Ectodermal cell (in vitro differentiated cells): ENCODE measurements at regions not wholly inside any gene's neighbourhood (a gene's known extent, or its start where the extent isn't known, plus 50 kb on each side); places are given as distances from the start of the nearest gene placed in this dataset.

Source experiments
- H3K27ac ChIP-seq: 2 replicates; pipeline ENCODE4 v1.7.0; 2013; ENCODE audit warnings: mild to moderate bottlenecking, low read depth, low read length; ENCODE audit not compliant: insufficient read depth, poor library complexity, severe bottlenecking
- H3K27me3 ChIP-seq: 2 replicates; pipeline ENCODE4 v1.7.0; 2013; ENCODE audit warnings: mild to moderate bottlenecking, low read length; ENCODE audit not compliant: insufficient read depth, control insufficient read depth, poor library complexity, severe bottlenecking
- H3K36me3 ChIP-seq: one replicate; pipeline ENCODE4 v1.7.0; 2013; ENCODE audit warnings: low read length; ENCODE audit not compliant: control insufficient read depth, insufficient read depth
- H3K4me1 ChIP-seq: one replicate; pipeline ENCODE4 v1.7.0; 2013; ENCODE audit warnings: low read length; ENCODE audit not compliant: control insufficient read depth, insufficient read depth
- H3K4me3 ChIP-seq: 2 replicates; pipeline ENCODE4 v1.7.0; 2013; ENCODE audit warnings: low read depth, low read length, control low read depth; ENCODE audit not compliant: insufficient read depth
- H3K9me3 ChIP-seq: 2 replicates; pipeline ENCODE4 v1.7.0; 2013; ENCODE audit warnings: mild to moderate bottlenecking, low read length, moderate library complexity; ENCODE audit not compliant: control insufficient read depth
- WGBS, 2 experiments: methylation state at CpG; one replicate each; pipeline ENCODE4 v1.1.7; 2013; ENCODE audit warnings: missing lambda C conversion rate in 2 of 2; 5-methylcytosine and 5-hydroxymethylcytosine counted together

DNA sequence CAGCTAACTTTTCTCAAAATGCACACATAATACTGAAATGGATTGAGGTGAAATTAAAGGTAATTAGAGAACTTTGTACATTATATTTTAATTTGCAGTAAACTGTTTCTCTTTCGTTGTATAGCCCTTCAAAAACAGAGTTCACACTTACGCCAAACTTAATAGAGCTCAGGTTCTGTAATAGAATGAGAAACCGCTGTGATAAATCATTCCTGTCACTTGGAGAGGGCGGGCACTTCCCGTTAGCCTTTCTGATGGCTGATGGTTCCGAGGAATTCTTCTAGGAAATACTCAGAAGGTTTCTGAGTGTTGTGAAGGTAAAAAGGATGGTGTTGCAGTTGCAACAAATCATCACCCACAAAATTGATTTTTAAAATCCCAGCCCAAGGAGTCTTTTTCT lies 155.8 kb upstream of the ALKAL2 start:
- no peaks in the 10 kb centered on the region for H3K9me3 ChIP-seq
- H3K36me3 ChIP-seq: no peaks in the 10 kb centered on the region
- WGBS, 2 experiments: 87 to 90% methylated on average over 6 of the region's 6 CpGs
- peaks cover 19% of the 10 kb centered on the region for H3K4me1 ChIP-seq
- H3K27ac ChIP-seq: no peak overlapping the region
- H3K27me3 ChIP-seq: peaks cover 4% of the 10 kb centered on the region
- H3K4me3 ChIP-seq: no peak overlapping the region

DNA sequence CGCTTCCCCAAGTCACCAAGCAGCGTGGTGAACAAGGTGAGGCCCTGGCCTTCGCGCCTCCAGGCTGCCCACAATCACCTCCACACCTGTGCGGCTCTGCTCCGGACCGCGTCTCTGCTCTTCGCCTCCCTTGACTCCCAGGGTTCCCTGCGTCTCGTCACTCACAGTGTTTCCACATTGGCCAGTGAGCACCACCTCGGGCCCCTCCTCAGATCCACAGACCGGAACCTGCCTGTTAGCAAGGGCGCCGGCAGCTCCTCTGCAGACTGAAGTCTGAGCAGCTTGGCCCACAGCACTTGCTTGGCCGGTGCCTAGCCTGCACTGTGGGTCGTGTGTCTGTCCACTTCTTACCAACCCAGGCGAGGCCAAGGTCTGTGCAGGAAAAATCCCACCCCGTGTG lies 155.3 kb upstream of the ALKAL2 start:
- Histone ChIP-seq H3K27ac (no peak overlapping the region), H3K9me3 (no peaks in the 10 kb centered on the region), H3K4me1 (peaks cover 18% of the 10 kb centered on the region), H3K27me3 (peaks cover 4% of the 10 kb centered on the region), H3K36me3 (no peaks in the 10 kb centered on the region), H3K4me3 (no peak overlapping the region)
- WGBS, 2 experiments: 94 to 95% methylated on average over 19 of the region's 19 CpGs

DNA sequence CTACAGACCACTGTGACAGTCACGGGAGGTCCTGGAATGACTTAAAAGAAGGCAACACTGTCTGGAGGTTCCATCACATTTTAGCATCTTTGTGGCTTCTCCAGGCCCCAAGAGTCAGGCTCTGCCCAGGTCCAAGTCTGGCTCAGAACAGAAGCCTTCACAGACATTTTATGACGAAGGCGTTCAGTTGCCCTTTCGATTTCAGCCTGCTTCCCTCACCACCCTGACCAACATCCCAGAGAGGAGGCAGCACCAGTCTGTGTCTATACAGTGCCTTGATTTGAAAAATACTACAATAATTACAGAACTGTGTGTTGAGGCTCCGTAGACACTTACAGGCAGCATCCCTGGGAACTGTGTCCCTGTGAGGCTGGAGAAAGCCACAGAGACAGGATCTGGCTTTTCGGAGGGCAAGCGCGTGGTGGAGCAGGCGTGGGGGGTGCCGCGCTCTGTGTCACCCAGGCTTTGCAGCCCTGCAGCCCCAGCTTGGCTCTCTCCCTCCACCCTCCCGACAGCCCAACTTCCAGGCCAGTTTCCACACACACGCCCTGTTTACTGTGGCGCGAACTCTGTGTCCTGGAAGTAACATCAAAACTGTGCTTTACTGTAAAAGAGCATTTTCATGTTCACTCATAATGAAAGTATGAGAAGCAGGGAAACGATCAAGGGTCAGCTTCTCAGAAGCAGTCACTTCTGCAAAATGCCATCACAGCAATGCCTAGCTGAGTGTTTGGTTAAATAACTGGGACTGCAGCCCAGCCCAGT lies 153.5 kb upstream of the ALKAL2 start:
- 96% methylated on average over 16 of the region's 16 CpGs for WGBS, 2 experiments
- Histone ChIP-seq H3K4me1 (peaks cover 3% of the 10 kb centered on the region), H3K4me3 (no peak overlapping the region), H3K27ac (no peak overlapping the region), H3K9me3 (no peaks in the 10 kb centered on the region), H3K36me3 (no peaks in the 10 kb centered on the region), H3K27me3 (peaks cover 4% of the 10 kb centered on the region)

DNA sequence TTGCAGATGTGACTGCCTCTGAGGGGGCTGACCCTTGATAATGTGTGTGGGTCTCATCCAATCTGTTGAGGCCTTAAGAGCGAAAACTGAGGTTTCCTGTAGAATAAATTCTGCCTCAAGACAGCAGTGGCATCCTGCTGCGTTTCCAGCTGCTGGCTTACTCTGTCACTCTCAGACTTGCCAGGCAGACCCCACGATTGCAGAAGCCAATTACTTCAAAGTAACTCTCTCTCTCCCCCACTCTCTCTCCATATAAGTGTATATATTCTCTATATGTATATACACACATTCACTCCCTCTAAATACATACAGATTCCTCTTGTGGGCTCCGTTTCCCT lies 152.5 kb upstream of the ALKAL2 start:
- no peak overlapping the region for H3K27ac ChIP-seq
- H3K4me1 ChIP-seq: no peaks in the 10 kb centered on the region
- 86 to 93% methylated on average over 4 of the region's 4 CpGs for WGBS, 2 experiments
- H3K36me3 ChIP-seq: no peaks in the 10 kb centered on the region
- no peaks in the 10 kb centered on the region for H3K9me3 ChIP-seq
- H3K27me3 ChIP-seq: no peaks in the 10 kb centered on the region
- H3K4me3 ChIP-seq: no peak overlapping the region

DNA sequence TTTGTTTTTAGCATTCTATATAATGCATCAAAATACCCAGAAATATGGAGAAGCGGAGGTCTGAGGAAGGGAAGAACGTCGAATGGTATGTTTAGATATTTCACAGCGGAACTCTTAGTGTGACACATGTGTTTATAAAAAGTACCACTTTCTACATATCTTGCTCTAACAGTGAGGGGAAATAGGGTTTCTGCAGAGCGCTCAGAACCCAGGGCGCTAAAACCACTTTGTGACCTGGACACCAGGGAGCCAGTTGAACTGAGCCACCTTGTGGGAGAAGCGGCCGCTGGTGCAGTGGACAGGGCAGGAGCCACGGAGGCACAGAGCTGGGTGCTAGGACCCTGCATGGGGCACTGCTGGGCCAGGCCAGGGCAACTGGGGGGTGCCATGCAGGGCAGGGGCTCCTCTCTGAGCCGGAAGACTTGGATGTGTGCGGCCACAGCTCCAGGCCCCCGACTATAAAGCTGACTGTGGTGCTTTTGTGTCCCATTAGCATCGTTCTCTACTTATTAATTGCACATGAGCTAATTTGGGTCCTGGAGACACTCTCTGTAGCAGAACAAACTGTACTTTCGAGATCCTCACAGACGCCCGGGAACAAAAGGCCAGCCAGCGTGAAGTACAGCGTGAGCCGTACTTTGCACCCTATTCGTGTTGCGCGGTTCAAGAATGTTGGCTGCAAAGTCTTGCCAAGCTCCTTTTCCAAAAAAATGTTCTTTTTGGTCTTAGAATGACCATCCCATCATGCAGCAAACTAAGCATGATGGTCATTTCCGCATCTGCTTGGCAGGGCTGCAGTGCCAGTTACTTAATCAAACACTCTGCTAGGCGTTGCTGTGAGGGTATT lies 151.9 kb upstream of the ALKAL2 start:
- Histone ChIP-seq H3K4me3 (no peak overlapping the region), H3K27ac (no peak overlapping the region), H3K36me3 (no peaks in the 10 kb centered on the region), H3K9me3 (no peaks in the 10 kb centered on the region), H3K27me3 (no peaks in the 10 kb centered on the region), H3K4me1 (no peaks in the 10 kb centered on the region)
- WGBS, 2 experiments: 93 to 95% methylated on average over 23 to 24 of the region's 24 CpGs

DNA sequence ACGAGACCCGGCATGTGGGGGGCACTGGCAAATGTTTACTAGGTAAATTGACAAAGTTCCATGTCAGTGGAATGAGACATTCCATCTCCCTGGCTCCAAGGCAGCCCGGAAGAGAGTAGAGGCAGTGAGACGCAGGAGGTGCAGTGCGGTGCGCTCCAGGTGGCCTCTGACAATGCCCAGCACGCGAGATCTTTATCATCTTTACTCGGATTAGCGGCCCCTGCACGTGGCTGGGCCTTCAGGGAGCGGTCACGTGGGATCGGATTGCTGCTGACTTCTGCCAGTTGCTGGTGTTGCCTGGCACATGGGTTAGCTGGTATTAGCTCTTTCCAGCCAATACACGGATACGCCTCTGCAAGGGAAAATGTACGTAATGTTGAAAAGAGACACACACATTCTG lies 151.2 kb upstream of the ALKAL2 start:
- Histone ChIP-seq H3K27ac (no peak overlapping the region), H3K9me3 (no peaks in the 10 kb centered on the region), H3K4me3 (no peak overlapping the region), H3K4me1 (no peaks in the 10 kb centered on the region), H3K27me3 (no peaks in the 10 kb centered on the region), H3K36me3 (no peaks in the 10 kb centered on the region)
- WGBS, 2 experiments: 92 to 93% methylated on average over 17 of the region's 17 CpGs

DNA sequence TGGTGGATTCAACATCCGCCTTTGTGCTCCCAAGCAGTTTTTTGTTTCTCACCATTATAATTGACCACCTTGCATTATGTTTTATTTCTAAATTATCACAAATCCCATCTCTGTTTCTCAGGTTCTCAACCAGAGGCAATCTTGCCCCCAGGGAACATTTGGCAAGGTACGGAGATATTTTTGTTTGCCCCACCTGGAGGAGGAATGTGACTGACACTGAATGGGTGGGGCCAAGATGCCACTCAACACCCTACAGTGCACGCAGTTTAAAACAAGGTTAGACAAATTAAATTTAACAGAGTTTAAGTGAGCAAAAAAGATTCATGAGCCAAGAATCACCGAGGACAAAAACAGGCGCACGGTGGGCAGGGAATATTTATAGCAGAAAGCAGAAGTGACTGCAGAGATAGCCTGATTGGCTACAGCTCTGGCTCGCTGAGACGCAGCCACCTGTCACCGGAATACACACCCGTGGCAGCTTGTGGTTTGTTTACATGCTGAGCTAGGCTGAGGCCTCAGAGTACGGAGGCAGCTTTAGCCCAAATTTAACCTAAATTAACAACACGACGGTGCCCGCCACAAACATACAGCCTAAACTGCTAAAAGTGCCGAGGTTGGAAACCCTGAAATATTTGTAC lies 150.0 kb upstream of the ALKAL2 start:
- Histone ChIP-seq H3K4me1 (no peaks in the 10 kb centered on the region), H3K9me3 (no peaks in the 10 kb centered on the region), H3K27ac (no peak overlapping the region), H3K27me3 (no peaks in the 10 kb centered on the region), H3K36me3 (no peaks in the 10 kb centered on the region), H3K4me3 (no peak overlapping the region)
- WGBS, 2 experiments: 85% methylated on average over 15 of the region's 15 CpGs

DNA sequence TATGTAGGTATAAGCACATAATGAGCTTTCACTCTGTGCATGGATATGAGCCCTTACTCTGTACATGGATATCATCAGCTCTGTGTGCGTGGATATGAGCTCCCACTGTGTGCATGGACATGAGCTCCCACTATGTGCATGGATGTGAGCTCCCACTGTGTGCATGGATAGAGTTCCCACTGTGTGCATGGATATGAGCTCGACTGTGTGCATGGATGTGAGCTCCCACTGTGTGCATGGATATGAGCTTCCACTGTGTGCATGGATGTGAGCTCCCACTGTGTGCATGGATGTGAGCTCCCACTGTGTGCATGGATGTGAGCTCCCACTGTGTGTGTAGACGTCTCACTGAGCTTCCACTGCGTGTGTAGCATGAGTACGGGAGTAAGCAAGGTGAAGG lies 149.3 kb upstream of the ALKAL2 start:
- no peaks in the 10 kb centered on the region for H3K9me3 ChIP-seq
- no peak overlapping the region for H3K27ac ChIP-seq
- no peak overlapping the region for H3K4me3 ChIP-seq
- no peaks in the 10 kb centered on the region for H3K4me1 ChIP-seq
- WGBS, 2 experiments: 89% methylated on average over 5 of the region's 5 CpGs
- H3K27me3 ChIP-seq: no peaks in the 10 kb centered on the region
- no peaks in the 10 kb centered on the region for H3K36me3 ChIP-seq

DNA sequence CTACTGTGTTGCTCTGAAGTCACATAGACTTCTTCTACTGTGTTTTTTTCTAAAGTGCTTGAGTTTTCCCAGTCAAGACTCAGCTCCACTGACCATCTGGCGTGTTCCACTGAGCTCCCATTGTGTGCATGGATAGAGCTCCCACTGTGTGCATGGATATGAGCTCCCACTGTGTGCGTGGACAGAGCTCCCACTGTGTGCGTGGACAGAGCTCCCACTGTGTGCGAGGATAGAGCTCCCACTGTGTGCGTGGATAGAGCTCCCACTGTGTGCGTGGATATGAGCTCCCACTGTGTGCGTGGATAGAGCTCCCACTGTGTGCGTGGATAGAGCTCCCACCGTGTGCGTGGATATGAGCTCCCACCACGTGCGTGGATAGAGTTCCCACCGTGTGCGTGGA lies 148.3 kb upstream of the ALKAL2 start:
- H3K4me3 ChIP-seq: no peak overlapping the region
- no peaks in the 10 kb centered on the region for H3K4me1 ChIP-seq
- no peaks in the 10 kb centered on the region for H3K9me3 ChIP-seq
- H3K27ac ChIP-seq: no peak overlapping the region
- no peaks in the 10 kb centered on the region for H3K27me3 ChIP-seq
- 92 to 94% methylated on average over 14 of the region's 14 CpGs for WGBS, 2 experiments
- H3K36me3 ChIP-seq: no peaks in the 10 kb centered on the region

DNA sequence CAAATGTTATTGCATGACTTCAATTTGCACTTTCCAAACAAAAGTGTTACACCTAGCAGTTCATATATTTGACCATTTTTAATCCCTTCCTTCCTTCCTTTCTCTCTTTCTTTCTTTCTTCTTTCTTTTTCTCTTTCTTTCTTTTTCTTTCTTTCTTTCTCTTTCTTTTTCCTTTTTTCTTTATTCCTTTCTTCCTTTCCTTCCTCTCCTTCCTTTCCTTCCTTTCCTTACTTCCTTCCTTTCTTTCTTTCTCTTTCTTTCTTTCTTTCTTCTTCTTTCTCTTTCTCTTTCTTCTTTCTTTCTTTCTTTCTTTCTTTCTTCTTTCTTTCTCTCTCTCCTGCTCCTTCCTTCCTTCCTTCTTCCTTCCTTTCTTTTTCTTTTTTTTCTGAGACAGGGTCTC lies 146.7 kb upstream of the ALKAL2 start:
- Histone ChIP-seq H3K27me3 (no peaks in the 10 kb centered on the region), H3K9me3 (no peaks in the 10 kb centered on the region), H3K4me3 (no peak overlapping the region), H3K36me3 (no peaks in the 10 kb centered on the region), H3K27ac (no peak overlapping the region), H3K4me1 (no peaks in the 10 kb centered on the region)
